Trophoblast cell (in vitro differentiated cells and primary cell): ENCODE measurements at regions not wholly inside any gene's neighbourhood (a gene's known extent, or its start where the extent isn't known, plus 50 kb on each side); places are given as distances from the start of the nearest gene placed in this dataset.

Experiments
- DNase-seq, 2 donors: peaks; one replicate each; pipeline ENCODE4 v3.0.0-alpha.2; 2016
- H2AFZ ChIP-seq: 2 replicates; pipeline ENCODE4 v1.6.1; 2013; ENCODE audit warnings: low read length, moderate library complexity, mild to moderate bottlenecking; ENCODE audit not compliant: insufficient read depth, poor library complexity
- H2AK5ac ChIP-seq: 2 replicates; pipeline ENCODE4 v1.6.1; 2013; ENCODE audit warnings: mild to moderate bottlenecking, low read length
- H2BK120ac ChIP-seq: 2 replicates; pipeline ENCODE4 v1.6.1; 2013; ENCODE audit warnings: low read length, mild to moderate bottlenecking, moderate library complexity; ENCODE audit not compliant: insufficient read depth, poor library complexity
- H2BK12ac ChIP-seq: 2 replicates; pipeline ENCODE4 v1.6.1; 2013; ENCODE audit warnings: mild to moderate bottlenecking, low read length, moderate library complexity
- H2BK5ac ChIP-seq: 2 replicates; pipeline ENCODE4 v1.6.1; 2013; ENCODE audit warnings: low read length, low read depth, moderate library complexity, mild to moderate bottlenecking; ENCODE audit not compliant: poor library complexity
- H3K14ac ChIP-seq: 2 replicates; pipeline ENCODE4 v1.6.1; 2013; ENCODE audit warnings: mild to moderate bottlenecking, low read length
- H3K18ac ChIP-seq: 2 replicates; pipeline ENCODE4 v1.6.1; 2013; ENCODE audit warnings: mild to moderate bottlenecking, low read length
- H3K23ac ChIP-seq: 2 replicates; pipeline ENCODE4 v1.6.1; 2013; ENCODE audit warnings: low read length
- H3K27ac ChIP-seq: 2 replicates; pipeline ENCODE4 v1.5.1; 2013; ENCODE audit warnings: low read depth, mild to moderate bottlenecking, inconsistent platforms, low read length, moderate library complexity
- H3K27me3 ChIP-seq: 2 replicates; pipeline ENCODE4 v1.6.1; 2013; ENCODE audit warnings: inconsistent platforms, mild to moderate bottlenecking, low read length, moderate library complexity; ENCODE audit not compliant: insufficient read depth
- H3K36me3 ChIP-seq, 2 experiments: 1 replicate in 1 of 2; 2 replicates in 1 of 2; pipeline ENCODE4 v1.6.1; 2013; ENCODE audit warnings: low read length in 2 of 2, mild to moderate bottlenecking in 2 of 2, moderate library complexity in 1 of 2; ENCODE audit not compliant: insufficient read depth in 2 of 2, control insufficient read depth in 1 of 2
- H3K4ac ChIP-seq: 2 replicates; pipeline ENCODE4 v1.6.1; 2013; ENCODE audit warnings: low read depth, mild to moderate bottlenecking, low read length, moderate library complexity
- H3K4me1 ChIP-seq, 2 experiments: 1 replicate in 1 of 2; 2 replicates in 1 of 2; pipeline ENCODE4 v1.6.1; 2013; ENCODE audit warnings: low read length in 2 of 2, mild to moderate bottlenecking in 2 of 2, moderate library complexity in 1 of 2; ENCODE audit not compliant: insufficient read depth in 2 of 2, control insufficient read depth in 1 of 2
- H3K4me2 ChIP-seq: 2 replicates; pipeline ENCODE4 v1.6.1; 2013; ENCODE audit warnings: inconsistent platforms, mild to moderate bottlenecking, low read length, moderate library complexity
- H3K4me3 ChIP-seq: 2 replicates; pipeline ENCODE4 v1.5.1; 2013; ENCODE audit warnings: mild to moderate bottlenecking, low read depth, low read length, inconsistent platforms
- H3K79me1 ChIP-seq: one replicate; pipeline ENCODE4 v1.6.1; 2013; ENCODE audit warnings: low read length
- H3K79me2 ChIP-seq: 2 replicates; pipeline ENCODE4 v1.6.1; 2013; ENCODE audit warnings: low read length, mild to moderate bottlenecking; ENCODE audit not compliant: control insufficient read depth, insufficient read depth, poor library complexity
- H3K9ac ChIP-seq: 2 replicates; pipeline ENCODE4 v1.6.1; 2013; ENCODE audit warnings: mild to moderate bottlenecking, low read length
- H3K9me3 ChIP-seq: 2 replicates; pipeline ENCODE4 v1.6.1; 2013; ENCODE audit warnings: low read depth, mild to moderate bottlenecking, control low read depth, inconsistent platforms, low read length; ENCODE audit not compliant: insufficient read depth
- H4K12ac ChIP-seq: 2 replicates; pipeline ENCODE4 v1.6.1; 2013; ENCODE audit warnings: low read depth, mild to moderate bottlenecking, low read length, moderate library complexity
- H4K8ac ChIP-seq: 2 replicates; pipeline ENCODE4 v1.6.1; 2013; ENCODE audit warnings: low read depth, mild to moderate bottlenecking, low read length, moderate library complexity
- H4K91ac ChIP-seq: one replicate; pipeline ENCODE4 v1.6.1; 2013; ENCODE audit warnings: low read depth, mild to moderate bottlenecking, low read length, moderate library complexity
- WGBS: extraction: QIAGEN DNeasy Blood & Tissue Kit; methylation state at CpG from one replicate; pipeline ENCODE4 v1.1.7; 2013; ENCODE audit warnings: missing lambda C conversion rate; ENCODE audit not compliant: insufficient read length, insufficient coverage; ENCODE audit errors: extremely low coverage; 5-methylcytosine and 5-hydroxymethylcytosine counted together

DNA sequence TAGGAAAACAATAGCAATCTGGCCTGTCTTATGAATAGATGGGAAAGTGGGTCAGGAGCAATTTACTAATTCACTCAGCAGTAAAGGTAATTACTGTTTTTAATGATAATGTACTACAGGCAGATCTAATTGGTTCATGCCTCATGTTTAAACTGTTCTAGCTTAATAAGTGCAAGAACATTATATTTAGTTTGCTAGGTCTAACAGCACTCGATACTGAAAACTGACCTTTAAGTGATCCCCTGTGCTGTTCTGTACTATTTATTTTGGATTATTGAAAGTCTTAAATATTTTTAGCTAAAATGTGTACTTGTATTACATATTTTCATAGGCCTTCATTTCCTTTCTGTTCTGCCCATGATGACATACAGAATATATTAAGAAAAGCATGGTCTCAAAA lies 998.0 kb upstream of the GJE1 start:
- no peak overlapping the region for H4K8ac ChIP-seq
- H3K36me3 ChIP-seq: no peaks in the 10 kb centered on the region
- no peak overlapping the region for H3K4me3 ChIP-seq
- WGBS: no CpG with 5 or more reads among the region's 1 CpG
- no peak overlapping the region for H2AK5ac ChIP-seq
- no peak overlapping the region for H3K4me2 ChIP-seq
- H2BK5ac ChIP-seq: no peak overlapping the region
- H3K14ac ChIP-seq: no peak overlapping the region
- H3K23ac ChIP-seq: no peak overlapping the region
- no peaks in the 10 kb centered on the region for H3K27me3 ChIP-seq
- H3K9me3 ChIP-seq: no peaks in the 10 kb centered on the region
- H4K12ac ChIP-seq: no peak overlapping the region
- no peak overlapping the region for H3K18ac ChIP-seq
- no peak overlapping the region for H3K9ac ChIP-seq
- H2BK12ac ChIP-seq: no peak overlapping the region
- H3K79me2 ChIP-seq: no peaks in the 10 kb centered on the region
- no peak overlapping the region for H3K4ac ChIP-seq
- no peaks in the 10 kb centered on the region for H3K4me1 ChIP-seq
- no peak overlapping the region for H3K27ac ChIP-seq
- no peak overlapping the region for H2AFZ ChIP-seq
- DNase-seq: no peak
- no peak overlapping the region for H2BK120ac ChIP-seq
- H3K79me1 ChIP-seq: no peaks in the 10 kb centered on the region
- no peak overlapping the region for H4K91ac ChIP-seq

DNA sequence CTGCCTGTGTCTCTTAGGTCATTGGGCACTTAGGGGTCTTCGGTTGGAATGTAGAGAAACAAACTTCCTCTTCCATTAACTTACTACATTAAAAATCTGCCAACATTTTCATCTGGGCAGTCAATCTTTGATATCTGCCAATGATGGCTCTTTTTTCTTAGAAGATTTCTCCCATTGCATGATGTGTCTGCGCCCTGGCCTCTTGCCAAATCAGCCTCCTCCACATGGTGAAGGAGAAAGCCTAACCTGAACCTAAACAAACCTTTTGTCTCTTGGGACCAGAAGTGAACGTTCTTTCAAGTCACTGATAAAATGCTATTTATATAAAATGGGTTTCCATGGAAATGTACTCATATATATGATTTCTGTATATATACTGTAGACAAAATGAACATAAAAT lies 998.9 kb upstream of the GJE1 start:
- Histone ChIP-seq H2BK120ac (no peak overlapping the region), H2BK5ac (no peak overlapping the region), H4K8ac (no peak overlapping the region), H3K36me3 (no peaks in the 10 kb centered on the region), H3K4ac (no peak overlapping the region), H3K18ac (no peak overlapping the region), H3K27ac (no peak overlapping the region), H3K9me3 (no peaks in the 10 kb centered on the region), H2AK5ac (no peak overlapping the region), H3K23ac (no peak overlapping the region), H3K4me1 (no peaks in the 10 kb centered on the region), H3K4me2 (no peak overlapping the region), H3K4me3 (no peak overlapping the region), H4K12ac (no peak overlapping the region), H2BK12ac (no peak overlapping the region), H3K79me2 (no peaks in the 10 kb centered on the region), H4K91ac (no peak overlapping the region), H3K79me1 (no peaks in the 10 kb centered on the region), H3K14ac (no peak overlapping the region), H3K9ac (no peak overlapping the region), H3K27me3 (no peaks in the 10 kb centered on the region), H2AFZ (no peak overlapping the region)
- DNase-seq: no peak
- no CpG with 5 or more reads among the region's 3 CpGs for WGBS

DNA sequence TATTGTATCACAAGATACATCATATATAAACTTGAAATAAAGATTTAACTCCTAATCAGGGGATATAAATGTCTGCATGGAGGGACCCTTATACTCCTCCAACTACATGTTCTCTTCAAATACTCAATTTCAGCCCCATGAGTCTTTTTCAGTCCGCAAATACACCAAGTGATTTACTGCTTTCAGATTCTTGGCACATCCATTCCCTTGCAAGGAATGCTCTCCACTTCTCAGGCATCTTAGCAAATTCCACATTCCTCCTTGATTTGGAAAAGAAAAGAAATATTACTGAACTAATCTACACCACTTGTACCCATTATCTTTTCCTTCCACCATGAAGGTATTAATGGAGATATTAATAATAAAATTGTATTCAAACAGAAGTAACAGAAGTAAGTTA lies 999.4 kb upstream of the GJE1 start:
- Histone ChIP-seq H2BK5ac (no peak overlapping the region), H3K14ac (no peak overlapping the region), H2AFZ (no peak overlapping the region), H3K27me3 (no peaks in the 10 kb centered on the region), H3K36me3 (no peaks in the 10 kb centered on the region), H4K8ac (no peak overlapping the region), H3K79me2 (no peaks in the 10 kb centered on the region), H2AK5ac (no peak overlapping the region), H2BK120ac (no peak overlapping the region), H3K79me1 (no peaks in the 10 kb centered on the region), H3K4ac (no peak overlapping the region), H2BK12ac (no peak overlapping the region), H3K4me3 (no peak overlapping the region), H3K9ac (no peak overlapping the region), H3K9me3 (no peaks in the 10 kb centered on the region), H3K18ac (no peak overlapping the region), H3K4me2 (no peak overlapping the region), H3K27ac (no peak overlapping the region), H4K12ac (no peak overlapping the region), H3K23ac (no peak overlapping the region), H4K91ac (no peak overlapping the region), H3K4me1 (no peaks in the 10 kb centered on the region)
- WGBS: no CpG with 5 or more reads among the region's 1 CpG
- DNase-seq: no peak

DNA sequence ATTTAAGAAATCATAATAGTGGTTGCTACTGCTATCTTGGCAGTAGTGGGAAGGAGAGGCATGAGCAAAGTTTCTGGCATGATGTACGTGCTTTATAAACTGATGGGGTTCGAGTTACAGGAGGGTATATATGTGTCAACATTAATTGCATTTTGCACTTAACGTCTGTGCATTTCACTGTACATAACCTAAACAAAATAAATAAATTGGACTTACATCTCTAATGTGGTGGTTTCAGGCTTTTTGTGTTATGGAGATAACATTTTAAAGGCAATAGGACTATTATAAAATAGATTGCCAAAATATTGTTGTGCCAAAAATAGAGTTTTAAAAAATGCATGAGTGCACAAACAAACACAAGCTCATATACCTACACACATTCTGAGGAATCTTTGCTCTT lies 1001.1 kb upstream of the GJE1 start:
- no peak overlapping the region for H4K91ac ChIP-seq
- H3K79me1 ChIP-seq: no peaks in the 10 kb centered on the region
- no peak overlapping the region for H3K27ac ChIP-seq
- no peaks in the 10 kb centered on the region for H3K27me3 ChIP-seq
- no peak overlapping the region for H3K4ac ChIP-seq
- no peak overlapping the region for H3K4me3 ChIP-seq
- H3K4me2 ChIP-seq: no peak overlapping the region
- H2AK5ac ChIP-seq: no peak overlapping the region
- no peak overlapping the region for H2AFZ ChIP-seq
- no peak overlapping the region for H2BK120ac ChIP-seq
- no peak overlapping the region for H3K23ac ChIP-seq
- no peak overlapping the region for H3K9ac ChIP-seq
- no peak overlapping the region for H2BK12ac ChIP-seq
- DNase-seq: no peak
- H4K8ac ChIP-seq: no peak overlapping the region
- H3K9me3 ChIP-seq: no peaks in the 10 kb centered on the region
- no peaks in the 10 kb centered on the region for H3K36me3 ChIP-seq
- no peak overlapping the region for H2BK5ac ChIP-seq
- no peaks in the 10 kb centered on the region for H3K79me2 ChIP-seq
- WGBS: no CpG with 5 or more reads among the region's 3 CpGs
- H3K14ac ChIP-seq: no peak overlapping the region
- H3K4me1 ChIP-seq: no peaks in the 10 kb centered on the region
- H3K18ac ChIP-seq: no peak overlapping the region
- no peak overlapping the region for H4K12ac ChIP-seq

DNA sequence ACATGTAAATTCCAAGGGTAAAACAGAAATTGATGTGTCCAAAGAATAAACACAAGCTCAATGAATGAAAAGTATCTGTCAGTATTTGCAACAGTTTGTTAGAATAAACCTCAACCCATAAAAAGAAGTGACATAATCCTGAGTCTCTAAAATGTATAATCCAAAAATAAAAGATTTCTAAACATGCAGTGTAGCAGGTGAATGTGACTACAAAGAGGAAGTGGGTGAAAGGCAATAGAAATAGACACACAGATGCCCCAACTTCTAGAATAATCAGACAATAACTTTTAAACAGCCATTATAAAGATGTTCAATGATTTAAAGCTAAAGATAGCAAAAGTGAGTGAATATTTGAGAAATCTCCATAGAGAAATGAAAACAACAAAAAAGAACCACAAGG lies 1009.2 kb upstream of the GJE1 start:
- H3K9ac ChIP-seq: no peak overlapping the region
- H3K23ac ChIP-seq: no peak overlapping the region
- no peak for DNase-seq
- no peak overlapping the region for H4K91ac ChIP-seq
- no peak overlapping the region for H3K4me3 ChIP-seq
- no peaks in the 10 kb centered on the region for H3K27me3 ChIP-seq
- no peak overlapping the region for H2BK5ac ChIP-seq
- no peak overlapping the region for H4K8ac ChIP-seq
- H3K9me3 ChIP-seq: no peaks in the 10 kb centered on the region
- H3K79me2 ChIP-seq: no peaks in the 10 kb centered on the region
- no peaks in the 10 kb centered on the region for H3K4me1 ChIP-seq
- no peak overlapping the region for H3K27ac ChIP-seq
- no peaks in the 10 kb centered on the region for H3K36me3 ChIP-seq
- H2BK12ac ChIP-seq: no peak overlapping the region
- no peak overlapping the region for H2AFZ ChIP-seq
- H3K14ac ChIP-seq: no peak overlapping the region
- no peak overlapping the region for H4K12ac ChIP-seq
- no peak overlapping the region for H2AK5ac ChIP-seq
- H3K4me2 ChIP-seq: no peak overlapping the region
- H3K79me1 ChIP-seq: no peaks in the 10 kb centered on the region
- no peak overlapping the region for H2BK120ac ChIP-seq
- H3K18ac ChIP-seq: no peak overlapping the region
- H3K4ac ChIP-seq: no peak overlapping the region
